ENCODE measurements at regions not wholly inside any gene's neighbourhood (a gene's known extent, or its start where the extent isn't known, plus 50 kb on each side); places are given as distances from the start of the nearest gene placed in this dataset.

- TF ChIP-seq REST (IDR thresholded peaks at IDR 0.05; ENCODE audit: low read depth, low read length) (no peak; the same call in 1 of the 2 replicates), RCOR1 (conservative IDR thresholded peaks at IDR 0.05; ENCODE audit: low read depth, low read length) (peak; percentile 37; the same call in 1 of the 2 replicates), KLF5 (IDR thresholded peaks at IDR 0.05; ENCODE audit: partially characterized antibody) (peak; percentile 91), TCF7 (IDR thresholded peaks at IDR 0.05; ENCODE audit: borderline replicate concordance) (peak; percentile 64; the same call in 1 of the 2 replicates), RFX5 (IDR thresholded peaks at IDR 0.05; ENCODE audit: low read depth, low read length) (no peak), CEBPZ (IDR thresholded peaks at IDR 0.05; ENCODE audit: low read depth, low read length) (no peak), MLLT1 (IDR thresholded peaks at IDR 0.05) (peak; percentile 76), SMAD1 (IDR thresholded peaks at IDR 0.05; ENCODE audit: low read depth, partially characterized antibody) (peak; percentile 68), PRDM15 (CRISPR knock-in tag; IDR thresholded peaks at IDR 0.05) (no peak), HCFC1 (IDR thresholded peaks at IDR 0.05; ENCODE audit: low read length) (no peak), ZNF274 (IDR thresholded peaks at IDR 0.05; ENCODE audit: insufficient read depth, insufficient read length) (no peak), HDAC2 (IDR thresholded peaks at IDR 0.05) (no peak)
- TF ChIP-seq, protein P1, sequence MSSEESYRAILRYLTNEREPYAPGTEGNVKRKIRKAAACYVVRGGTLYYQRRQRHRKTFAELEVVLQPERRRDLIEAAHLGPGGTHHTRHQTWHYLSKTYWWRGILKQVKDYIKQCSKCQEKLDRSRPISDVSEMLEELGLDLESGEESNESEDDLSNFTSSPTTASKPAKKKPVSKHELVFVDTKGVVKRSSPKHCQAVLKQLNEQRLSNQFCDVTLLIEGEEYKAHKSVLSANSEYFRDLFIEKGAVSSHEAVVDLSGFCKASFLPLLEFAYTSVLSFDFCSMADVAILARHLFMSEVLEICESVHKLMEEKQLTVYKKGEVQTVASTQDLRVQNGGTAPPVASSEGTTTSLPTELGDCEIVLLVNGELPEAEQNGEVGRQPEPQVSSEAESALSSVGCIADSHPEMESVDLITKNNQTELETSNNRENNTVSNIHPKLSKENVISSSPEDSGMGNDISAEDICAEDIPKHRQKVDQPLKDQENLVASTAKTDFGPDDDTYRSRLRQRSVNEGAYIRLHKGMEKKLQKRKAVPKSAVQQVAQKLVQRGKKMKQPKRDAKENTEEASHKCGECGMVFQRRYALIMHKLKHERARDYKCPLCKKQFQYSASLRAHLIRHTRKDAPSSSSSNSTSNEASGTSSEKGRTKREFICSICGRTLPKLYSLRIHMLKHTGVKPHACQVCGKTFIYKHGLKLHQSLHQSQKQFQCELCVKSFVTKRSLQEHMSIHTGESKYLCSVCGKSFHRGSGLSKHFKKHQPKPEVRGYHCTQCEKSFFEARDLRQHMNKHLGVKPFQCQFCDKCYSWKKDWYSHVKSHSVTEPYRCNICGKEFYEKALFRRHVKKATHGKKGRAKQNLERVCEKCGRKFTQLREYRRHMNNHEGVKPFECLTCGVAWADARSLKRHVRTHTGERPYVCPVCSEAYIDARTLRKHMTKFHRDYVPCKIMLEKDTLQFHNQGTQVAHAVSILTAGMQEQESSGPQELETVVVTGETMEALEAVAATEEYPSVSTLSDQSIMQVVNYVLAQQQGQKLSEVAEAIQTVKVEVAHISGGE (CRISPR knock-in tag; IDR thresholded peaks at IDR 0.05) = no peak
Observed at GRCh38 chr7:41881331-41882130, 178.6 kb upstream of the INHBA start (continued).
